ELF-1 (cell line): ENCODE measurements at regions not wholly inside any gene's neighbourhood (a gene's known extent, or its start where the extent isn't known, plus 50 kb on each side); places are given as distances from the start of the nearest gene placed in this dataset.
A peak's percentile ranks its signal among the peaks of the same experiment; 100 is the strongest.
"Not testable (repeated sequence)": the region's sequence is repeated elsewhere in the genome, so short reads cannot be mapped to it uniquely, and the experiment has no call there.

Experiments
- DNase-seq: peaks from one replicate; pipeline ENCODE4 v3.0.0-alpha.2; 2016; ENCODE audit warnings: low read depth, low spot score

DNA sequence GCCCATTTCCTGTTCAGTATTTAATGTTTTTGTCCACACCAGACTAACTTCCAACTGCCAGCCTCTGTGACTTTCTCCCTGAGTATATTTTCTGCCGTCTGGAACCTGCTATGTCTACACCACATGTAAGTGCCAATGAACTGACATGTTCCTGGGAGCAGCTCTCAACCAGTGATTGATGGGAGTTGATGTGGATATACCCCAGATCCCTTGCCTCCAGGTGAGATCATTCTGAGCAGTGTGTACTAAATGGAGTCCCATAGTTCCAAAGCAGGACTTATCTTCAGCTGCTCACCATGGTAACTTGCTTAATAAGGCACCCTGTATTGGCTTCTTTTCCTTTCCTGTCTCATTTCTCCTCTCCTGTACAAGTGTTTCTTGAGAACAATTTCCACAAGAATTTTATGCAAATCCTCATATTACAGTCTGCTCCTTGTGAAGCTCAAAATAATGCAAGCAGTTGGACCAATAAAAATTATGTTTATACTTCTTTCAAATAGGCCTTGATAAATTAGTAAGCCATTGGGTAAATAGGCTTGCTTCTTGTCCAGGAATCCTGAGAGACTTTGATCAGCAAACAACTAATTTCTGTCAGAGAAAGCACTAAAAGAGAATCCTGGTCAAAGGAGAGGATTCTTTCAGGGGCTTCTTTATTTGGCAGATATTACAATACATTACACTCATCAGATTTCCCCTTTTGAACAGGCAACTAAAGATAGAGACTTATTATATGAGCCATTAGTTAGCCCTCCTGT, 911.7 kb upstream of the NDST4 start:
- no peak for DNase-seq

DNA sequence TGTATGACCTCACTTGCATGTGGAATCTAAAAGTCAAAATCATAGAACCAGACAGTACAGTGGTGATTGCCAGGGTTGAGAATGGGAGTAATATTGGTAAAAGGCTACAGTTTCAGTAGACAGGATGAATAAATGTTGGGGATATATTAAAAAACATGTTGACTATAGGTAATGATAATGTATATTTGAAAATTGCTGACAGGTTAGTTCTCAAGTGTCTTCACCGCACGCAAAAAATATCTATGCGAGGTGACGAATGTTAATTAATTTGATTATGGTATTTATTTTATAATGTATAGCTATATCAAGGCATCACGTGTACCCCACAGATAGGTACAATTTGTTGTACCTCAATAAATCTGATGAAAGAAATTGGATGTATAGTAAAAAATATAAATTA, 909.6 kb upstream of the NDST4 start:
- no peak for DNase-seq

DNA sequence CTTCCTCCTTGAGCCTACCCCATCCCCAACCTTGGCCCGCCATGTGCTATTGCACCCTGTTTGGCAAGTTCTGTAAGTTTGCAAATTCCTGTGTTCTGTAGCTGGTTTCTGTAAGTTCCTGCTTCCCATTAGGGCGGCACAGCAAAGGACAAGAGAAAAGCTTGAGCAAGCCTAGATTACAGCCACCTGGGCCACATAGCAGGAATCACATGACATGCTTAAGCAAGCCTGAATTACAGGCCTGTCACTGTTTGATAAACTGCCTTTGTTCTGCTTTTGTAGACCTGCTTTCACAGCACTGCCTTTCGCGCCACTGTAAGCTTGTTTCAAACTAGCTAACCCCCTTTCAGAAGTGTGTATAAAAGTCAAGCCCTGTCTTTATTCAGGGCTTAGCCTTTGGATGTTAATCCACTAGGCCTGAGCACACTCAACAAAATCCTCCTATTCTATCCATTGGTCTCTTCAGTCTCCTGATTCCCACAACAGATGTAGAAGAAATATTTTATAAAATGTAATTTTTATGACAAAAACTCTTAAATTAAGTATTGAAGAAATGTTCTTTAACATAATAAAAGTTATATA, 906.8 kb upstream of the NDST4 start:
- no peak for DNase-seq

DNA sequence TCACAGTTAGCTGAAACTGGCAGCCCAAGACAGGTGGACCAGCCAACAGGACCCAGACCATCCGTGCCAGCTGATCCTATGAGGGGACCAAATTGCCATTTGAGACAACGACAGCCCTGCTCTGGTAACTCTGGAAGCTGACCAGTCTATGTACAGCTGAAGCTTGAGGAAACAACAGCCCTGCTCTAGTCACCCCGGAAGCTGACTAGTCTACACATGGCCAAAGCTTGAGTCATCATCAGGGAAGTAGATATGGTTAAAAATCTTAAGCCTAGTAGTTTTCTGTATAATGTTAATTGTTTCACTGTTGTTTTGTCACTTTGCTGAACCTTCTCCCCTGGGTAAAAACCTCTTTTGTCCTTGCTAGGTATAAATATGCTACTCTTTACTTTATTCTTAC, 905.4 kb upstream of the NDST4 start:
- no peak for DNase-seq

DNA sequence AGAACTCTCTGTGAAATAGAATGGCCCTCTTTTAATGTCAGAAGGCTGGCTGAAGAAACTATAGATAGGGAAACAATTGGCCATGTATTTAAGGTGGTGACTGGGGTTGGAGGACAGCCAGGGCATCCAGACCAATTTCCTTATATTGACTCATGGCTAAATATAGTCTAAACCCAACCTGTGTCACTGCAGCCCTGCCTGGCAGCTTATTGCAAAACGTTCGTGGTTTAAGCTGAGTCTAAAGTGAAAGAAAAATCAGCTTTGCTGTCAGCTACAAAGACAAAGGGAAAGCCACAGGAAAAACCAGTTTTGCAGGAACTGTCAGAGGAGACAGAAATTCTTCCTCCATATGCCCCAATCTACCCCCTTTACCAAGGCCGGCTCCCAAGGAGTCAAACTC, 902.8 kb upstream of the NDST4 start:
- peak; percentile 5 for DNase-seq

DNA sequence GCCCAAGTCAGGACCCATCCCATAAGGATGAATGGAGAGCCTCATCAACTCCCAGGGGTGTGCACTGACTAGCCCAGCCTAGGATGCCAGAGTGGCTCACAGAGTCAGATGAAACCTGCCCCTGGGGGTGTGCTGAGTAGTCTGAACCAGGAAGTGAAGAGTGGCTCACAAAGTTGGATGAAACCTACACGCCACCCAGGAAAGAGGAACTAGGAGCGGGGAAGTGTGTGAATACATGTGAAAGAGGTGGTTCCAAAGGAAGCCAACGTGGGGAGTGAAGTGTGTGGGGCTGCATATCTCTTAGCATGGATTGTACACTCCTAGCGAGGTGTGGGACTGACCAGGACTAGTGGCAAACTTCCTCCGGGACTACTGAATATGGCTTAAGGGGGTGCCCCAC, 902.1 kb upstream of the NDST4 start:
- DNase-seq: no peak

DNA sequence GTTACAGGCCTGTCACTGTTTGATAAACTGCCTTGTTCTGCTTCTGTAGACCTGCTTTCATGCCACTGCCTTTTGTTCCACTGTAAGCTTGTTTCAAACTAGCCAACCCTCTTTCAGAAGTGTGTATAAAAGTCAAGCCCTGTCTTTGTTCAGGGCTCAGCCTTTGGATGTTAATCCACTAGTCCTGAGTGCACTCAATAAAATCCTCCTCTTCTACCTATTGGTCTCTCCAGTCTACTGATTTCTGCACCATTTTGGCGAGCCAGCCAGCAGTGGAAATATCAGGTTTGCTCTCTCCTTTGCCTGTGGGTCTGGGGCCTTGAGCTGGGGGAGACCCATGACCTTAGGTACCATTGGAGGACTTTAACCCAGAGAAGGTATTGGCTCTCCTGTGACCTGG, 901.6 kb upstream of the NDST4 start:
- peak; percentile 15 for DNase-seq

DNA sequence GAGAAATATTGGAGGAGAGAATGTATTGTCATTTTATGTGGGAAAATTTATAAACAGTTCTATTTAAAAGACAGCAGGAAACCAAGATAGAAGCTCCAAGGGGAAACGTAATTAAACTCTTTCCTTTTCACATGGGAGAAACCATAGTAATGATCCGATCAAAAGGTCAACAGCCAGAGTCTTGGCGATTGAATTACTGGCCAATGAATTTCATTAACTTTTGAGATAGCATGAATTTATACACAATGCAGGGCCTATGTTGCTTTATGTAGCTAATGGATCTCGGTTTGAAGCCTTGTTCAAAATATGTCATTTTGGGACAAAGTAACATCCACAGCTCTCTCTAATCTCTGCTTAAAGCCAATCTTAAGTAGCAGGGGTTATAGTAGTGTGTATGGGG, 897.5 kb upstream of the NDST4 start:
- no peak for DNase-seq

DNA sequence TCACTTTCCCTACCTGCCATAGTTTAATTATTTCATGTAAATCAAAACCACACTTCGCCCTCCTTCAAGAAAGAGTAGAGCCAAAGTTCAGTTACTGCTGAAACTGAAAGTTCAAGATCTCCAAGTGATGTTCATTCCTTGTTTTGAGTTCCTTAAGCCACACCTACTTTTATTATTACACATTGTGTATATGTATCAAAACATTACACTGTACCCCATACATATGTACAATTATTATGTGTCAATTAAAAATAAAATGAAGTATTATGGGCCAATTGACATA, 892.3 kb upstream of the NDST4 start:
- no peak for DNase-seq

DNA sequence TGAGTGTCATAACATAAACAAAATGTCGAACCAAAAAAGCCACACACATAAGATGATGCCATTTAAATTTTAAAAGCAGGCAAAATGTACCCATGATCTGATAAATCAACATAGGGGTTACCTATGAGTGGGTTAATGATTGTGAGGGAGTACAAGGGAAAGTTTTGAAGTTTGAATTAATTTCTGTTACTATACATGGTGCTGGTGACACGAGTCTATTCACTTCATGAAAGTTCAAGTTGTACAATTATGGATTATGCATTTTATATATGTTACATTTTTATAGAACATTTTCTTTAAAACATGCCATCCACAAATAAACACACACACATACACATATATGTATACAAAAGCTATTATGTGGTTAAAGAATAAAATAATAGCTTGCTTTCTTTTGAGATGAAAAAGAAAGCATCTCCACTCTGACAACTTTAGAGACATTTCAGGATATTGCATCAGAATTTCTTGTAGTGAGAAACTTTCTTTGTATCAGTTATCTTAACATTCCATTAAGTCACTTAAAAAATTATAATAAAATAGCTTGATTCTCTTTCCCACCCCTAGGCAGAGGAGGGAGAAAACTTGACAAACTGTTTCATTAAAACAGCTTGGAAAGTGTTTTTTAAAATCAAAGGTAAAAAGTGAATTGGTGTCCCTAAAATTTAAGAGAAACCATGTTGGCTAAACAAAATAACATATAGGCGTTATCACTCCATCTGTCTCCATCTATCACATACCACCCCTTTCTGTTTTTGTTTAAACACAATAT, 891.8 kb upstream of the NDST4 start:
- no peak for DNase-seq

DNA sequence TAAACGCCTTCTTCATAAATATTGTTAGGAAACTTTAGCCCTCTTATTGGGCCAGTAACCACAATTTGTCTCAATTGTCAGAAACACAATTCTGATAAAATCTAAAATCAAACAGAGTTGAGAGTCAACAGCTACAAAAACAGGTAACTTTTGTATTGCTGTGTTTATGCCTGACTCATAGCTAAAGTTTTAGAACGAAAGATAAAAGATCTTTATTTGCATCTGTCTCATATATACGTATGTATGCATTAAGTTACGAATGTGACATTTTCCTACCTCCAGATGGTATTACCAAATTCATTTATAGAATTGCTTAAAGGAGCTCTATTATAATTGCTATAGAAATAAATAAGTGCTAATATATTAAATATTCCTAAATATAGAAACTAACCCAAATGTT, 887.9 kb upstream of the NDST4 start:
- no peak for DNase-seq

DNA sequence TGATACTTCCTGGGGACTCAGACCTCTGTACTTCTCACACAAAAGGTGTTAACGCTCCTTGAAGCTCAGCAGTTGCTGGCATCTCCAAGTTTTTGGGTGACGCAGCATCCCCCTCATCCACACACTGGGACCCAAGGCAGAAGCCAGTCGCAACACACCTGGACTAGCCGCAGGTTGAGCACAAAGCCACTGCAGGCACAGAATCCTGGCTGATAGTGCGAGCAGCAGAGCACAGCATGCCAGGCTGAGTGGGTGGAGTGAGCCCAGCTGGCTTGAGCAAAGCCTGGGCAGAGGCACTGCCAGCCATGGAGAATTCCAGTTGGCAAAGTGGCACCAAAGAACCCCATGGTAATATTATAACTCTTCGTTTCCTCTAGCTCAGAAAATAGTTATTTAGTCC, 873.2 kb upstream of the NDST4 start:
- no peak for DNase-seq

DNA sequence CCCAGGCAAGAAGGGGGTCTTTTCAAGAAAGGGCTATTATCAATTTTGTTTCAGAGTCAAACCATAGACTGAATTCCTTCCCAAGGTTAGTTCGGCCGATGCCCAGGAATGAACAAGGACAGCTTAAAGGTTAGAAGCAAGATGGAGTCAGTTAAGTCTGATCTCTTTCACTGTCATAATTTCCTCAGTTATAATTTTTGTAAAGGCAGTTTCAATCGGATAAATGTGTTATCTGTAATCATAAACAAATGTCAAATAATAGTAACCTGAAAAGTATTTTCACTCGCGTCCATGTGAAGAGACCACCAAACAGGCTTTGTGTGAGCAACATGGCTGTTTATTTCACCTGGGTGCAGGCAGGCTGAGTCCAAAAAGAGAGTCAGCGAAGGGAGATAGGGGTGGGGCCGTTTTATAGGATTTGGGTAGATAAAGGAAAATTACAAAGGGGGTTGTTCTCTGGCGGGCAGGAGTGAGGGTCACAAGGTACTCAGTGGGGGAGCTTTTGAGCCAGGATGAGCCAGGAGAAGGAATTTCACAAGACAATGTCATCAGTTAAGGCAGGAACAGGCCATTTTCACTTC, 862.1 kb upstream of the NDST4 start:
- peak; percentile 44 for DNase-seq

DNA sequence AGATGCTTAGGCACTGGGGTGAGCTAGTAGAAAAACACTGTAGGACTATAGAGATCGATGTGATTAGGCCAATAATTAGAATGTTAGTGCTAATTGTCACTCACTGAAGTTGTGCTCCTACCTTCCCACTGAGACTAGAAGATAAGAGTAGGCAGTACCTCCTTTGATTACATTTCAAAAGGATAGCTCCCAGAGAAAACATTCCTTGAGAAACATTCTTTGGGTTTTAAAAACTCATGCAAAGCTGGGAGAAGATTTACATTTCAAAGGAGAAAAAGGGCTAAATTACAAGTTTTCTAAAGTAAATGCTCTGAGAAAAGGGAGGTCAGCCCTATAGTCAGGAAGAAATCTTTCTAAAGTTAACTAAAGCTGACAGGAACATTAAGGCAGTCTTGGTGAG, 860.3 kb upstream of the NDST4 start:
- peak; percentile 32 for DNase-seq

DNA sequence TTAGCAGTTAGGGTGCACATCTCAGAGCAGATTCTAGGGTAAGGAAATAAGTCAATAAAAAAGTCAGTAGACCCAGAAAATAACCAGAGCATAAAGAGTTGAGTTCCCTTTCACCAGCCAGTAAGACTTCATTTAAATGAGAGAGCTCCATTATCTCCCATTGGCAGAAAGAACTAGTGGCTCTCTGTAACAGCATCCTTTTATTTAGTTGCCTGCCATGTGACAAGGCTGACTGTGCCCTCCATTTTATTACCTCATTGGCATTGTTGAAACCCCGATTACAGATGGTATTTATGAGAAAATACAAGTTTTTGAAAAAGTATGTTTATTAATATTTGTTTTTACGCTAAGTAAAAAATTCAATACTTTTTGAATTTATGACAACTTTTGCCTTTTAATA, 859.5 kb upstream of the NDST4 start:
- DNase-seq: no peak

DNA sequence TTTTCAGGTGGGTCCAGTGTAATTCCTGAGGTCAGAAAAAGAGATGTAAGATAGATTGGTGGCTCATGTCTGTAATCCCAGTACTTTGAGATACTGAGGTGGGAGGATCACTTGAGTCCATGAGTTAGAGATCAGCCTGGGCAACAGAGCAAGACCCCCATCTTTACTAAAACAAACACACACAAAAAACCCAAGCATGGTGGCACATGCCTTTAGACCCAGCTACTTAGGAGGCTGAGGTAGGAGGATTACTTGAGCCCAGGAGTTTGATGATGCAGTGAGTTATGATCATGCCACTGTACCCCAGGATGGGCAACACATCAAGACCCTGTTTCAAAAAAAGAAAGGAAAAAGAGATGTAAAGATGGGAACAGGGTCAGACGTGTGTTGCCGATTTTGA, 857.4 kb upstream of the NDST4 start:
- DNase-seq: no peak

DNA sequence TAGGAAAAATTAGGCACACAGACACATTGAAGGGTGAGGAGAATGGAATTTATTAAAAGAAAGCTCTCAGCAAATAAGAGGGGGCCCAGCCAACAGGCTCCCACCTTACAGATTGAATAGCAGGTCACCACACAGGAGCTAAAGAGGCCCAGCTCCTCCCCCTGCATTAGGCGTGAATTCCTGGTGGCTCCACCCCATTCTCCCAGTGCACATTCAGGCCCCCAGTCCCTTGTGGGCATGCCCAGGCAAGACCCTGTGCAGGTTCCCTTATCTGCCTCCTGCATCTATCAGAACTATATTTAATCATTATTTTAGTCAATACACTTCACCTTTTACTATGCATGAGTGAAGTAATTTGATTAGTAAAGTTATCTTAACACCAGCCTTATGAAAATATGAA, 856.3 kb upstream of the NDST4 start:
- peak; percentile 26 for DNase-seq

DNA sequence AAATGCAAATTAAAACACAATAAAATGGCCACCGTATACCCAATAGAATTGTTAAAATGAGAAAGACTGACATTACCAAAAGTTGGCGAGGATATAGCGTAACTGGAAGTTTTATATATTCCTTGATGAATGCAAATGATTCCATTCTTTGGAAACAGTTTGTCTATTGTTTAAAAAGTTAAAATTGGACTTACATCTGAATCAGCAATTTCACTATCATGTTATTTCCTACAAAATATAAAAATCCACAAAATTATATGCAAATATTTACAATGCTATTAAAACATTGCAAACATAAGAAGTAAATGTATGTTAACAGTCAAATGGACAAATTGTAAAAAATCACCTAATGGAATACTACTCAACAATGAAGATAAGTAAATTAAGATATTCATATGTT, 852.2 kb upstream of the NDST4 start:
- DNase-seq: no peak

DNA sequence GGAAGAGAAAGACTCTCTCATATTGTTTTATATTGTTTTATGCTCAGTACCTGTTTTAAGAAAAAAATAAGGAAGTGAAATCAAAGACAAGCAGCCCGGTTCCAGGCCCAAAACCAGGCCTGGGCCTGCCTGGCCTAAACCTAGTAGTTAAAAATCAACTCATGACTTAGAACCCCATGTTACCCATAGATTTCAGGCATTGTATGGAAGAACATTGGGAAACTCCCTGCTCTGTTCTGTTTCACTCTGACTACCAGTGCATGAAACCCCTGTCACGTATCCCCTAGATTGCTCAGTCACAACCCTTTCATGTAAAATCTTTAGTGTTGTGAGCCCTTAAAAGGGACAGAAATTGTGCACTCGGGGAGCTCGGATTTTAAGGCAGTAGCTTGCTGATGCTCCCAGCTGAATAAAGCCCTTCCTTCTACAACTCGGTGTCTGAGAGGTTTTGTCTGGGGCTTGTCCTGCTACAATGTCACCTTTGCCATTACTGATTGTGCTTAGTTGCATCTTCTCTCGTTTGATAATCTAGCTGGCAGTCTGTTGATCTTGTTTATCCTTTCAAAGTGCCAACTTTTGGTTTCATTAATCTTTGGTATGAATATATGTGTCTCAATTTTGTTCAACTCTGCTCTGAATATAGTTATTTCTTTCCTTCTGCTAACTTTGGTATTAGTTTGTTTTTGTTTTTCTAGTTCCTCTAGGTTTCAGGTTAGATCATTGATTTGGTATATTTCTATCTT, 842.8 kb upstream of the NDST4 start:
- DNase-seq: not testable (repeated sequence)

DNA sequence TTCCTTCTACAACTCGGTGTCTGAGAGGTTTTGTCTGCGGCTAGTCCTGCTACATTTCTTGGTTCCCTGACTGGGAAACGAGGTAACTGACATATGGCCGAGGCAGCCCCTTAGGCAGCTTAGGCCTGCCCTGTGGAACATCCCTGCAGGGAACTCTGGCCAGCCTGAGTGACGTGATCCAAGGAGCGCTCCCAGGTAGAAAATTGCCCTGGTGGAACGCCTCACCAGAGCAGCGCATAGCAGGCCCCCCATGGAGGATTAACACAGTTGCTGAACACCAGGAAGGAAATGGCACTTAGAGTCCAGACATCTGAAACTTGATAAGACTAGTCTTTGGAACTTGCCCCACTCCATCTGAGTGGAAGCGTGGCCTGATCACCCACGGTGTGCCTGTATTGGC, 837.4 kb upstream of the NDST4 start:
- no peak for DNase-seq

DNA sequence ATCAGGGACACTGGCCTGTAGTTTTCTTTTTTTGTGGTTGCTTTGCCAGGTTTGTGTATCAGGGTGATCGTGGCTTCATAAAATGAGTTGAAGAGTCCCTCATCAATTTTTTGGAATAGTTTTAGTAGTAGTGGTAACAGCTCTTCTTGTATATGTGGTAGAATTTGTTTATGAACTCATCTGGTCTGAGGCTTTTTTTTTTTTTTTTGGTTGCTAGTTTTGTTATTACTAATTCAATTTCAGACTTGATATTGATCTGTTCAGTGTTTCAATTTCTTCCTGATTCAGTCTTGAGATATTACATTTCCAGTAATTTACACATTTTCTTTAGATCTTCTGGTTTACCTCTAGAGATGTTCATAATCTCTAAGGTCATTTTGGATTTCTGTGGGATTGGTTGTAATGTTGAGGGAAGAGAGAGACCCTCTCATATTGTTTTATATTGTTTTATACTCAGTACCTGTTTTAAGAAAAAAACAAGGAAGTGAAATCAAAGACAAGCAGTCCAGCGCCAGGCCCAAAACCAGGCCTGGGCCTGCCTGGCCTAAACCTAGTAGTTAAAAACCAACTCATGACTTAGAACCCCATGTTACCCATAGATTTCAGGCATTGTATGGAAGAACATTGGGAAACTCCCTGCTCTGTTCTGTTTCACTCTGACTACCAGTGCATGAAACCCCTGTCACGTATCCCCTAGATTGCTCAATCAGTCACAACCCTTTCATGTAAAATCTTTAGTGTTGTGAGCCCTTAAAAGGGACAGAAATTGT, 836.7 kb upstream of the NDST4 start:
- DNase-seq: not testable (repeated sequence)
